OCI-LY1 (cell line): ENCODE measurements at regions not wholly inside any gene's neighbourhood (a gene's known extent, or its start where the extent isn't known, plus 50 kb on each side); places are given as distances from the start of the nearest gene placed in this dataset.

ENCODE experiments used
- H2AFZ ChIP-seq: fragments of 200-600 bp; sonication (generic), shearing (Covaris generic); 2 replicates; pipeline ENCODE4 v1.6.0; 2014; ENCODE audit warnings: antibody characterized with exemption, mild to moderate bottlenecking, low read length
- H3F3A ChIP-seq: fragments of 200-600 bp; sonication (generic), shearing (Covaris generic); 2 replicates; pipeline ENCODE4 v1.6.0; 2014; ENCODE audit warnings: mild to moderate bottlenecking, antibody characterized with exemption, low read length, moderate library complexity; ENCODE audit not compliant: insufficient read depth
- H3K27ac ChIP-seq: fragments of 200-600 bp; sonication (generic); 2 replicates; pipeline ENCODE4 v1.5.1; 2014; ENCODE audit warnings: low read length, mixed run types, mild to moderate bottlenecking, low read depth; ENCODE audit not compliant: poor library complexity, severe bottlenecking
- H3K27me3 ChIP-seq: fragments of 200-600 bp; sonication (generic); 2 replicates; pipeline ENCODE4 v1.6.0; 2014; ENCODE audit warnings: antibody characterized with exemption, mild to moderate bottlenecking, low read length, moderate library complexity; ENCODE audit not compliant: insufficient read depth
- H3K36me3 ChIP-seq: fragments of 200-600 bp; sonication (generic); 2 replicates; pipeline ENCODE4 v1.6.1; 2014; ENCODE audit warnings: mild to moderate bottlenecking, antibody characterized with exemption, low read length, moderate library complexity, mixed read lengths; ENCODE audit not compliant: insufficient read depth
- H3K4me1 ChIP-seq: fragments of 200-600 bp; sonication (generic); 2 replicates; pipeline ENCODE4 v1.5.1; 2014; ENCODE audit warnings: mild to moderate bottlenecking, low read length, moderate library complexity; ENCODE audit not compliant: insufficient read depth, severe bottlenecking
- H3K4me2 ChIP-seq: fragments of 200-600 bp; sonication (generic), shearing (Covaris generic); 2 replicates; pipeline ENCODE4 v1.6.1; 2014; ENCODE audit warnings: low read length
- H3K4me3 ChIP-seq: fragments of 200-600 bp; sonication (generic); 2 replicates; pipeline ENCODE4 v1.5.1; 2014; ENCODE audit warnings: low read length, low read depth, mild to moderate bottlenecking, mixed read lengths; ENCODE audit not compliant: poor library complexity, severe bottlenecking
- H3K79me2 ChIP-seq: fragments of 200-600 bp; shearing (Covaris generic); 2 replicates; pipeline ENCODE4 v1.6.1; 2016; ENCODE audit warnings: mixed run types, low read length, mixed read lengths; ENCODE audit not compliant: insufficient read depth
- H3K9ac ChIP-seq: fragments of 200-600 bp; sonication (generic), shearing (Covaris generic); 2 replicates; pipeline ENCODE4 v1.6.1; 2014; ENCODE audit warnings: mild to moderate bottlenecking, low read length, mixed read lengths
- H3K9me2 ChIP-seq: fragments of 200-600 bp; sonication (generic), shearing (Covaris generic); 2 replicates; pipeline ENCODE4 v1.6.1; 2014; ENCODE audit warnings: low read depth, mild to moderate bottlenecking, low read length, mixed read lengths
- H3K9me3 ChIP-seq: fragments of 200-600 bp; shearing (Covaris generic); 2 replicates; pipeline ENCODE4 v1.6.1; 2014; ENCODE audit warnings: low read length, mixed read lengths
- H4K20me1 ChIP-seq: fragments of 200-600 bp; sonication (generic), shearing (Covaris generic); 2 replicates; pipeline ENCODE4 v1.6.0; 2016; ENCODE audit warnings: mild to moderate bottlenecking, low read length; ENCODE audit not compliant: insufficient read depth
- EZH2 ChIP-seq: fragments of 200-600 bp; sonication (generic), shearing (Covaris generic); IDR thresholded peaks from 2 replicates; pipeline ENCODE4 v1.8.0; 2017; ENCODE audit warnings: borderline replicate concordance, mixed run types, mild to moderate bottlenecking, antibody characterized with exemption, low read length, moderate library complexity, mixed read lengths
- TF ChIP-seq, protein P1 (sequence below): fragments of 200-600 bp; sonication (generic), shearing (Covaris generic); IDR thresholded peaks from 2 replicates; pipeline ENCODE4 v1.5.1; 2017; ENCODE audit warnings: mild to moderate bottlenecking, antibody characterized with exemption, low read length, moderate library complexity, mixed read lengths

DNA sequence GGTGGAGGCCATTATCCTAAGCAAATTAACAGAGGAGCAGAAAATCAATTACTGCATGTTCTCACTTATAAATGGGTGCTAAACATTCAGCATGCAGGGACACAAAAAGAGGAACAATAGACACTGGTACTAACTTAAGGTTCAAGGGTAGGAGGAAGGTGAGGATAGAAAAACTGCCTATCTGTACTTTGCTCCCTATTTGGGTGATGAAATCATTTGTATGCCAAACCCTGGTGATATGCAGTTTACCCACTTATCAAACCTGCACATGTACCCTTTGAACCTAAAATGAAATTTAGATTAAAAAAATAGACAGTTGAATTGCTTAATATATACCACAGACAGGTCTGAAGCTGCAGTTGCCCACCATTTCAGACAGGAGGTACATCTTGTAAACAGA is 143.3 kb upstream of the KLHL4 start:
- Histone ChIP-seq H3K9ac (no peak overlapping the region), H3K4me1 (no peaks in the 10 kb centered on the region), H3K9me3 (no peaks in the 10 kb centered on the region), H3K79me2 (no peaks in the 10 kb centered on the region), H3K4me2 (no peak overlapping the region), H3K36me3 (no peaks in the 10 kb centered on the region), H3F3A (no peaks in the 10 kb centered on the region), H3K27ac (no peak overlapping the region), H4K20me1 (no peaks in the 10 kb centered on the region), H3K9me2 (no peaks in the 10 kb centered on the region), H2AFZ (no peak overlapping the region), H3K4me3 (no peak overlapping the region), H3K27me3 (no peaks in the 10 kb centered on the region)
- TF ChIP-seq, protein P1, sequence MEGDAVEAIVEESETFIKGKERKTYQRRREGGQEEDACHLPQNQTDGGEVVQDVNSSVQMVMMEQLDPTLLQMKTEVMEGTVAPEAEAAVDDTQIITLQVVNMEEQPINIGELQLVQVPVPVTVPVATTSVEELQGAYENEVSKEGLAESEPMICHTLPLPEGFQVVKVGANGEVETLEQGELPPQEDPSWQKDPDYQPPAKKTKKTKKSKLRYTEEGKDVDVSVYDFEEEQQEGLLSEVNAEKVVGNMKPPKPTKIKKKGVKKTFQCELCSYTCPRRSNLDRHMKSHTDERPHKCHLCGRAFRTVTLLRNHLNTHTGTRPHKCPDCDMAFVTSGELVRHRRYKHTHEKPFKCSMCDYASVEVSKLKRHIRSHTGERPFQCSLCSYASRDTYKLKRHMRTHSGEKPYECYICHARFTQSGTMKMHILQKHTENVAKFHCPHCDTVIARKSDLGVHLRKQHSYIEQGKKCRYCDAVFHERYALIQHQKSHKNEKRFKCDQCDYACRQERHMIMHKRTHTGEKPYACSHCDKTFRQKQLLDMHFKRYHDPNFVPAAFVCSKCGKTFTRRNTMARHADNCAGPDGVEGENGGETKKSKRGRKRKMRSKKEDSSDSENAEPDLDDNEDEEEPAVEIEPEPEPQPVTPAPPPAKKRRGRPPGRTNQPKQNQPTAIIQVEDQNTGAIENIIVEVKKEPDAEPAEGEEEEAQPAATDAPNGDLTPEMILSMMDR = no peak
- no peak for TF ChIP-seq EZH2

DNA sequence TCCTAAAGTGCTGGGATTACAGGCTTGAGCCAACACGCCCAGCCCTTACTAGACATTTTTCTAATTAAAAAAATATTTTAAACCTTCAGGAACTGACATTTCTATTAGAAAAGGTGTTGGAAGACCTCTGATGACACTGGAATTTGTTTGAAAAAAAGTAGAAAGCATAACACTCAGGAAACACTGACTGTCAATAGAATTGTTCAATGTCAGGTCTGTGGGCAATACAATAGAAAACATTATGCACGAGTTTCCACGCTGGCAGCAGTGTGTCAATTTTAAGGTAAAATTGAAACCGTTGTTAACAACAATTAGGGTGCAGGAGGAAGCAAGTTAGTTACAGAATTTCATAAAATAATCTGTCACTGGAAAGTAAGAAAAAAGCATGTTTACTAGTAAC is 140.7 kb upstream of the KLHL4 start:
- Histone ChIP-seq H3K4me3 (no peak overlapping the region), H3K9me2 (no peaks in the 10 kb centered on the region), H3K4me2 (no peak overlapping the region), H2AFZ (no peak overlapping the region), H4K20me1 (no peaks in the 10 kb centered on the region), H3K79me2 (no peaks in the 10 kb centered on the region), H3K36me3 (no peaks in the 10 kb centered on the region), H3K9me3 (no peaks in the 10 kb centered on the region), H3K27ac (no peak overlapping the region), H3F3A (no peaks in the 10 kb centered on the region), H3K9ac (no peak overlapping the region), H3K4me1 (no peaks in the 10 kb centered on the region), H3K27me3 (no peaks in the 10 kb centered on the region)
- TF ChIP-seq EZH2 = no peak
- TF ChIP-seq, protein P1 = no peak

DNA sequence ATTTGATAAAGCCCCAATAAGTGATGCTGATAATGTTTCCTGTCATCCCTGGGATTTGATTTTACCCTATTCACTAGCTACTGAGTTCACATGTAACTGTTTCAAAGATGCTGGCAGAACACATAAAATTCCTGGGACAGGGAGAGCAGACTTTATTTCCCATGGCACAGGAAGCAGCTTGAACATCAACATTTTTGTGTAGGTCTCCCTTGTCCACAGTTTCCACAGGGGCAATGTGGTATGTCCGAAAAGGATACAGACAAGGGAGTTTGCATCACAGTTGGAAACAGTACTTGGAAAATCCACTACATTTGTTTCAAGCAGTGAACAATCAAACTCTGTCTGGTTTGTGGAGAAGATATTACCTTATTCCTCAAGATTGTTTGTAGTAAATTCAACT is 129.2 kb upstream of the KLHL4 start:
- no peaks in the 10 kb centered on the region for H3K4me1 ChIP-seq
- no peaks in the 10 kb centered on the region for H3K9me3 ChIP-seq
- H3K36me3 ChIP-seq = no peaks in the 10 kb centered on the region
- no peak overlapping the region for H3K4me3 ChIP-seq
- H2AFZ ChIP-seq = no peak overlapping the region
- no peak overlapping the region for H3K4me2 ChIP-seq
- H3K9ac ChIP-seq = no peak overlapping the region
- no peaks in the 10 kb centered on the region for H3K9me2 ChIP-seq
- no peak overlapping the region for H3K27ac ChIP-seq
- no peaks in the 10 kb centered on the region for H3K27me3 ChIP-seq
- no peaks in the 10 kb centered on the region for H4K20me1 ChIP-seq
- TF ChIP-seq, protein P1 = no peak
- TF ChIP-seq EZH2 = no peak
- no peaks in the 10 kb centered on the region for H3F3A ChIP-seq
- H3K79me2 ChIP-seq = no peaks in the 10 kb centered on the region
